Colonic mucosa (tissue), 4 donors: ENCODE measurements at regions not wholly inside any gene's neighbourhood (a gene's known extent, or its start where the extent isn't known, plus 50 kb on each side); places are given as distances from the start of the nearest gene placed in this dataset.
"Not testable (repeated sequence)": the region's sequence is repeated elsewhere in the genome, so short reads cannot be mapped to it uniquely, and the experiment has no call there.

Experiments
- DNase-seq: peaks from one replicate; pipeline ENCODE4 v3.0.0-alpha.2; 2020
- H3K27ac ChIP-seq: fragments of 200-600 bp; one replicate; pipeline ENCODE4 v1.8.0; 2021
- H3K27me3 ChIP-seq: fragments of 200-600 bp; one replicate; pipeline ENCODE4 v1.8.0; 2021
- H3K36me3 ChIP-seq: fragments of 200-600 bp; one replicate; pipeline ENCODE4 v1.8.0; 2021
- H3K4me1 ChIP-seq: fragments of 200-600 bp; one replicate; pipeline ENCODE4 v1.8.0; 2021; ENCODE audit warnings: mild to moderate bottlenecking
- H3K4me3 ChIP-seq: fragments of 200-600 bp; one replicate; pipeline ENCODE4 v1.8.0; 2021
- H3K9ac ChIP-seq, 2 donors: one replicate each; pipeline ENCODE4 v1.7.0; 2013; ENCODE audit warnings: control low read depth in 2 of 2, low read depth in 2 of 2, low read length in 2 of 2
- H3K9me3 ChIP-seq: fragments of 200-600 bp; one replicate; pipeline ENCODE4 v1.8.0; 2021
- CTCF ChIP-seq: fragments of 200-600 bp; IDR thresholded peaks from one replicate; pipeline ENCODE4 v1.8.0; 2022; ENCODE audit warnings: antibody characterized with exemption, mild to moderate bottlenecking
- intact Hi-C: fragments of 100-400 bp; cut with DNase I; formaldehyde crosslinking; loops from one replicate; pipeline ENCODE4 v1.14.1; 2022
- donor health status: healthy.
- donor health status: DM: no; HTN: no; CAD: no.
- donor health status: DM: no; HTN: no; CAD: no.

GRCh38 chr4:177191586-177191985 is 118.1 kb upstream of the NEIL3 start:
- no peak for DNase-seq
- Histone ChIP-seq H3K4me3 (no peak overlapping the region), H3K27me3 (no peaks in the 10 kb centered on the region), H3K27ac (no peak overlapping the region), H3K9me3 (no peaks in the 10 kb centered on the region), H3K36me3 (no peaks in the 10 kb centered on the region), H3K9ac (no peak overlapping the region), H3K4me1 (no peaks in the 10 kb centered on the region)
- intact Hi-C loops: no loop called here
- TF ChIP-seq CTCF: no peak

GRCh38 chr4:177191991-177192390 is 117.7 kb upstream of the NEIL3 start:
- no peaks in the 10 kb centered on the region for H3K9me3 ChIP-seq
- no peak for DNase-seq
- intact Hi-C loops: no loop called here
- H3K27me3 ChIP-seq: no peaks in the 10 kb centered on the region
- no peak overlapping the region for H3K27ac ChIP-seq
- TF ChIP-seq CTCF: no peak
- H3K4me1 ChIP-seq: no peaks in the 10 kb centered on the region
- H3K4me3 ChIP-seq: no peak overlapping the region
- no peaks in the 10 kb centered on the region for H3K36me3 ChIP-seq
- H3K9ac ChIP-seq: no peak overlapping the region

- H3K4me1 ChIP-seq, H3K4me3 ChIP-seq, H3K36me3 ChIP-seq, H3K9ac ChIP-seq, intact Hi-C loops, H3K27me3 ChIP-seq, H3K27ac ChIP-seq, H3K9me3 ChIP-seq, DNase-seq: not testable (repeated sequence)
Measured at GRCh38 chr4:177193024-177193715, 116.5 kb upstream of the NEIL3 start.

GRCh38 chr4:177194906-177195305 is 114.8 kb upstream of the NEIL3 start:
- DNase-seq: no peak
- Histone ChIP-seq H3K9me3 (no peaks in the 10 kb centered on the region), H3K36me3 (no peaks in the 10 kb centered on the region), H3K4me1 (no peaks in the 10 kb centered on the region), H3K27ac (no peak overlapping the region), H3K4me3 (no peak overlapping the region), H3K27me3 (no peaks in the 10 kb centered on the region), H3K9ac (no peak overlapping the region)
- intact Hi-C loops: no loop called here
- no peak for TF ChIP-seq CTCF

- Histone ChIP-seq H3K4me1 (no peaks in the 10 kb centered on the region), H3K4me3 (no peak overlapping the region), H3K9ac (no peak overlapping the region), H3K27ac (no peak overlapping the region), H3K9me3 (no peaks in the 10 kb centered on the region), H3K27me3 (no peaks in the 10 kb centered on the region), H3K36me3 (no peaks in the 10 kb centered on the region)
- intact Hi-C loops: no loop called here
- no peak for TF ChIP-seq CTCF
- no peak for DNase-seq
Measured at GRCh38 chr4:177196615-177197014, 113.1 kb upstream of the NEIL3 start.

GRCh38 chr4:177201614-177202013 is 108.1 kb upstream of the NEIL3 start:
- Histone ChIP-seq H3K9me3 (no peaks in the 10 kb centered on the region), H3K27ac (no peak overlapping the region), H3K4me1 (no peaks in the 10 kb centered on the region), H3K4me3 (no peak overlapping the region), H3K36me3 (no peaks in the 10 kb centered on the region), H3K9ac (no peak overlapping the region), H3K27me3 (no peaks in the 10 kb centered on the region)
- intact Hi-C loops: no loop called here
- no peak for DNase-seq
- no peak for TF ChIP-seq CTCF
